Caco-2 (cell line): ENCODE measurements at regions not wholly inside any gene's neighbourhood (a gene's known extent, or its start where the extent isn't known, plus 50 kb on each side); places are given as distances from the start of the nearest gene placed in this dataset.
"Not testable (repeated sequence)": the region's sequence is repeated elsewhere in the genome, so short reads cannot be mapped to it uniquely, and the experiment has no call there.

Source experiments
- BruUV-seq: library from RNA; stranded (reverse); fragments of 400-500 nt; replicated peaks from 2 replicates; lab custom pipeline; 2021; lab: Mats Ljungman, UMichigan
- CTCF ChIA-PET: fragments of 300-600 bp; sonication (Branson Sonifier 250); formaldehyde crosslinking; loops from one replicate; lab custom pipeline; 2022; ENCODE audit warnings: antibody characterized with exemption; lab: Charles Lee
- POLR2A ChIA-PET: fragments of 300-600 bp; sonication (Branson Sonifier 250); formaldehyde crosslinking; loops from one replicate; lab custom pipeline; 2022; ENCODE audit warnings: antibody characterized with exemption; lab: Charles Lee
- DNase-seq, 2 experiments: peaks; one replicate each; pipeline versions ENCODE4 v3.0.0 to v3.0.0-alpha.2; 2020 to 2022
- H3K27me3 ChIP-seq: replicated peaks from 2 replicates; pipeline ENCODE4 v1.6.0; 2011; ENCODE audit warnings: low read length; ENCODE audit not compliant: control insufficient read depth, insufficient read depth
- H3K36me3 ChIP-seq: 2 replicates; pipeline ENCODE4 v1.5.1; 2011; ENCODE audit warnings: low read length; ENCODE audit not compliant: control insufficient read depth, insufficient read depth
- H3K4me1 ChIP-seq: fragments of 250-450 bp; sonication (Bioruptor Pico); 2 replicates; pipeline ENCODE4 v1.5.1; 2020; ENCODE audit warnings: mild to moderate bottlenecking
- H3K4me3 ChIP-seq: 2 replicates; pipeline ENCODE4 v1.5.1; 2011; ENCODE audit warnings: low read depth, mild to moderate bottlenecking, control low read depth, low read length
- H3K9me3 ChIP-seq: fragments of 250-450 bp; sonication (Bioruptor Pico); 2 replicates; pipeline ENCODE4 v1.5.1; 2020; ENCODE audit warnings: mild to moderate bottlenecking, moderate library complexity
- H3K27ac Mint-ChIP-seq: one replicate; pipeline ENCODE4 v1.8.0; 2022; ENCODE audit warnings: mixed read lengths; ENCODE audit not compliant: unreplicated experiment
- H3K27me3 Mint-ChIP-seq: one replicate; pipeline ENCODE4 v1.8.0; 2022; ENCODE audit warnings: mixed read lengths; ENCODE audit not compliant: insufficient read depth, unreplicated experiment
- H3K36me3 Mint-ChIP-seq: one replicate; pipeline ENCODE4 v1.8.0; 2022; ENCODE audit warnings: mild to moderate bottlenecking, mixed read lengths; ENCODE audit not compliant: insufficient read depth, unreplicated experiment
- H3K4me1 Mint-ChIP-seq: one replicate; pipeline ENCODE4 v1.8.0; 2022; ENCODE audit warnings: low read depth, mixed read lengths; ENCODE audit not compliant: unreplicated experiment
- H3K4me3 Mint-ChIP-seq: one replicate; pipeline ENCODE4 v1.8.0; 2022; ENCODE audit warnings: mild to moderate bottlenecking, moderate library complexity, mixed read lengths; ENCODE audit not compliant: unreplicated experiment
- H3K9me3 Mint-ChIP-seq: one replicate; pipeline ENCODE4 v1.8.0; 2022; ENCODE audit warnings: mixed read lengths; ENCODE audit not compliant: unreplicated experiment
- CTCF ChIP-seq, 2 experiments: fragments of 200-600 bp in 1 of 2; IDR thresholded peaks; 1 replicate in 1 of 2; 2 replicates in 1 of 2; pipeline versions ENCODE4 v1.5.1 to v1.8.0; 2011 to 2022; ENCODE audit warnings: antibody characterized with exemption in 1 of 2, control low read depth in 1 of 2, inconsistent platforms in 1 of 2, low read depth in 1 of 2, low read length in 1 of 2, mild to moderate bottlenecking in 1 of 2, moderate library complexity in 1 of 2; ENCODE audit not compliant: insufficient read depth in 1 of 2, severe bottlenecking in 1 of 2, unreplicated experiment in 1 of 2
- intact Hi-C: fragments of 100-400 bp; cut with micrococcal nuclease; formaldehyde crosslinking; loops from one replicate; pipeline ENCODE4 v1.10.0; 2022; ENCODE audit not compliant: unreplicated experiment

DNA sequence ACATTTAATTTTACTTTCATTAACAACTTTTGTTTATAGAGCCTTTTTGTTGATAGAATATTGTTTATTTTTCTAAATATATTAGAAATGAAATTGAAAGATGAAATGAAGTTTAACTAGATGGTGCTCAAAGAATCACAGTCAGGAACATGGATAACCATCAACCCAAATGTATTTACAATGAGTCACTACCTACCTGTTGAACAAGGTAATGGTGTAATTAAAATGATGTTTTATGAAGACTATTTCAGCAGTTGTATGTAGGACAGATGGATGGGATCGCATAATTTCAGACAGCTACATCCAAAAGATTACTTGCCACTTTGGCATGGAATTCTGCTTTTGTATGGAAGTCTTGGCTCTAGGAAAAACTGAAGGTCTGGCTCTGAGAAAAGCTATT lies 403.6 kb upstream of the SLC10A2 start:
- intact Hi-C loops, result no loop called here
- Histone ChIP-seq H3K4me1 (0 out of 2 replicates have a peak, but pooled peaks cover 3% of the 10 kb centered on the region), H3K4me3 (no peak overlapping the region), H3K27me3 (no peaks in the 10 kb centered on the region), H3K9me3 (no peaks in the 10 kb centered on the region), H3K36me3 (no peaks in the 10 kb centered on the region)
- Mint-ChIP-seq H3K9me3 (no peaks in the 10 kb centered on the region), H3K4me3 (no peak overlapping the region), H3K27ac (no peak overlapping the region), H3K27me3 (peaks cover 5% of the 10 kb centered on the region), H3K4me1 (no peaks in the 10 kb centered on the region), H3K36me3 (no peaks in the 10 kb centered on the region)
- no peak for DNase-seq
- BruUV-seq, result no TSS peak
- ChIA-PET POLR2A (no interaction called here), CTCF (interaction anchor here (0.6 kb wide), 1 partner anchor 28 kb away, joined by 3 read pairs; no protein-coding TSS in a partner anchor)
- TF ChIP-seq CTCF (IDR thresholded peaks at IDR 0.05; ENCODE audit: insufficient read depth in 1 of 2, low read depth in 1 of 2, low read length in 1 of 2, severe bottlenecking in 1 of 2, unreplicated experiment in 1 of 2), result no peak

DNA sequence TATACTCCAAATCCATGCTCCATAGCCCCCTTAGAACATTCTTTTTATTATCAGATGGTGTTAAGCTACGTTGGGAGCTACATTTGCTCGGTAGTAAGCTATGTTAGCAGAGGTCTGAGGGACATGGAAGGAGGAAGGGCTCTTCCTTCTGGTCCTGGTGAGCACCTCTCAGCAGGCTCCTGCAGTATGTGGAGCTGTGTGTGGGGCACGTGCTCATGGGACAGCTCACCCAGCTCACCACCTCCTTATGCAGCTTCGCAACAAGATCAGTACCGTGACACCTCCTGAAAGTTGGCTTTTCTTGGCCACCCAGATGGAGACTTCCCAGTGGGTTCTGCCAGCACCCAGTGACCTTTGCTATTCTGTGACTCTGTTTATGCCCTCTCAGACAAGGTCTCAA lies 400.5 kb upstream of the SLC10A2 start:
- H3K27ac Mint-ChIP-seq, result no peak overlapping the region
- no peaks in the 10 kb centered on the region for H3K36me3 ChIP-seq
- DNase-seq, result no peak
- H3K4me3 ChIP-seq, result no peak overlapping the region
- no peaks in the 10 kb centered on the region for H3K9me3 ChIP-seq
- H3K4me1 Mint-ChIP-seq, result no peaks in the 10 kb centered on the region
- H3K9me3 Mint-ChIP-seq, result no peaks in the 10 kb centered on the region
- ChIA-PET CTCF (no interaction called here), POLR2A (no interaction called here)
- no peak overlapping the region for H3K4me3 Mint-ChIP-seq
- H3K36me3 Mint-ChIP-seq, result no peaks in the 10 kb centered on the region
- 0 out of 2 replicates have a peak, but pooled peaks cover 1% of the 10 kb centered on the region for H3K4me1 ChIP-seq
- BruUV-seq, result no TSS peak
- intact Hi-C loops, result no loop called here
- TF ChIP-seq CTCF (IDR thresholded peaks at IDR 0.05; ENCODE audit: insufficient read depth in 1 of 2, low read depth in 1 of 2, low read length in 1 of 2, severe bottlenecking in 1 of 2, unreplicated experiment in 1 of 2), result no peak
- H3K27me3 Mint-ChIP-seq, result peaks cover 5% of the 10 kb centered on the region
- H3K27me3 ChIP-seq, result no peaks in the 10 kb centered on the region

GRCh38 chr13:103460246-103460645 lies 394.0 kb upstream of the SLC10A2 start:
- H3K36me3 ChIP-seq, BruUV-seq, H3K27me3 ChIP-seq, H3K4me1 ChIP-seq, H3K4me3 ChIP-seq, H3K27ac Mint-ChIP-seq, POLR2A ChIA-PET, H3K27me3 Mint-ChIP-seq, H3K4me3 Mint-ChIP-seq, intact Hi-C loops, DNase-seq, CTCF ChIA-PET, H3K36me3 Mint-ChIP-seq, H3K4me1 Mint-ChIP-seq, H3K9me3 ChIP-seq, H3K9me3 Mint-ChIP-seq: not testable (repeated sequence)

DNA sequence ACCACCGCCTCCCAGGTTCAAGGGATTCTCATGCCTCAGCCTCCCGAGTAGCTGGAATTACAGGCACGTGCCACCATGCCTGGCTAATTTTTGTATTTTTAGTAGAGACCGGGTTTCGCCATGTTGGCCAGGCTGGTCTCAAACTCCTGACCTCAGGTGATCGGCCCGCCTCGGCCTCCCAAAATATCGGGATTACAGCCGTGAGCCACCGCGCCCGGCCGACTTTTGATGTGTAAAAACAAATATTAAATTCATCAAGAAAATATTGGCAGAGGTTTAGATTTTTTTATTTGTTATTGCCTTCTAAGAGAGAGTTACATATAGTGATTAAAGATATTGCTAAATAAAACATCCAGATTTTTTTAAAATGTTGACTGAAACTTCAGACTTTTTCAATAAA lies 390.8 kb upstream of the SLC10A2 start:
- H3K27me3 ChIP-seq, CTCF ChIA-PET, H3K27me3 Mint-ChIP-seq, H3K4me1 Mint-ChIP-seq, BruUV-seq, intact Hi-C loops, H3K27ac Mint-ChIP-seq, H3K9me3 Mint-ChIP-seq, H3K36me3 ChIP-seq, H3K4me1 ChIP-seq, POLR2A ChIA-PET, DNase-seq, H3K4me3 ChIP-seq, H3K36me3 Mint-ChIP-seq, H3K4me3 Mint-ChIP-seq, H3K9me3 ChIP-seq: not testable (repeated sequence)
